Epithelial cell of proximal tubule (primary cell): ENCODE measurements at regions not wholly inside any gene's neighbourhood (a gene's known extent, or its start where the extent isn't known, plus 50 kb on each side); places are given as distances from the start of the nearest gene placed in this dataset.

Experiments used
- DNase-seq: peaks from one replicate; pipeline ENCODE4 v3.0.0-alpha.2; 2011; ENCODE audit warnings: low read depth
- H3K4me3 ChIP-seq: 2 replicates; pipeline ENCODE4 v1.5.1; 2011; ENCODE audit warnings: low read depth, mild to moderate bottlenecking, low read length
- CTCF ChIP-seq: conservative IDR thresholded peaks from 2 replicates; pipeline ENCODE4 v1.5.1; 2012; ENCODE audit warnings: low read depth, mild to moderate bottlenecking, low read length

DNA sequence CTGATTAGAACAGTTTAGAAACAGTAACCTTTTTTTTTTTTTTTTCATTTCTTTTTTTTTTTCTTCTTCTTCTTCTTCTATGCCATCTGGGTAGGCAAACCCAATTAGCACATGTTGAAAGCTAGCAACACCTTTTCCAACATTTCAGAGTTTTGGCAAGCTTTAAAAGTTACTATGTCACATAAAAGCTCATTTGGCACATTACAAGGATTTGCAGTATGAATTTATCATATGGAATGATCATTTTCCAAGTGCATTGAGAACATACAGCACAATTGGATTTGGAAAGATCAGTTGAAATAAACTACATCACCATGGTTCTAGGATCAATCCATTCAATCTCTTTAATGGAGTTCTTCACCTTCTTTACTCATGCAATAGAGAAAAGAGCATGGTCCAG lies 847.0 kb downstream of the LRRTM4 start:
- no peak for TF ChIP-seq CTCF
- no peak overlapping the region for H3K4me3 ChIP-seq
- no peak for DNase-seq

- DNase-seq: no peak
- no peak overlapping the region for H3K4me3 ChIP-seq
- no peak for TF ChIP-seq CTCF
These were observed 849.4 kb downstream of the LRRTM4 start for GRCh38 chr2:76672798-76673197.

DNA sequence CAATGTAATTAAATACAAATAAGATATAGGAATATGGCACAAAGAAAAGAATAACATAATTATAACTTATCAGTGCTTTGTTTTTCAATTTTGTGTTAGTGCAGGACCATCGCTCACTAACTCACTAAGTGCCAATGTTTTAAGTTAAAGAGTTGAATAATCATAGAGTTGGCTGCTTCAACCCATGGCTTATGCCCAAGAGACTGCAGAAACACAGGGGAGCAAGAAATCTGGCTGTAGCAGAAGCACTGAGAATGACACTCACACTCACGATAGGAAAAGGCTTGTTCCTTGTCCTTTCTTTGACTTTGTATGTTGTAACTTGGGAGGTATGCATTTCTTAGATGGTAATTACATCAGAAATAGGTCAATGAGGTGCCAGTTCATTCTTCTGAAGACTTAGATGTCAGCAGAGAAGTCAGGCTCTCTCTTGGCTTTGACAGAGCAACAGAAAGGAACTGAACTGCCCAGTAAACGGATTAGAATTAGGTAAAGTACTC lies 852.2 kb downstream of the LRRTM4 start:
- no peak for DNase-seq
- TF ChIP-seq CTCF: no peak
- H3K4me3 ChIP-seq: no peak overlapping the region

DNA sequence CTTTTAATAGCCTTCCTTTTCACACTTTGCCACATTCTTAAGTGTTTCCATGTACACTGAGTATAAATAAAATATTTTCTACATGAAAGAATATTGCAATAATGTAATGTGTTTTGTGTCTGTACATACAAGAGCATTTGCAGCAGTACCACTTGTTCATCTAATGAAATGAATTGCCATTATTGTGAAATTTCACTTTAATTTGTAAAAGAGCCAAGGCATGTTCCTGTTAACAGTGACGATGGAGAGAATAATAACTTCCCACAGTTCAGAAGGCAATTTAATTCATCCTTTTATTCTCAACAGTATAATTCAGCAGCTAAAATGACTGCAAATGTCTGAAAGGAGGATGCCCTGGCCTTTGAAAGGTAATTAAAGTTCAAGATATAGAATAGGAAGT lies 853.9 kb downstream of the LRRTM4 start:
- TF ChIP-seq CTCF: no peak
- DNase-seq: no peak
- H3K4me3 ChIP-seq: no peak overlapping the region

DNA sequence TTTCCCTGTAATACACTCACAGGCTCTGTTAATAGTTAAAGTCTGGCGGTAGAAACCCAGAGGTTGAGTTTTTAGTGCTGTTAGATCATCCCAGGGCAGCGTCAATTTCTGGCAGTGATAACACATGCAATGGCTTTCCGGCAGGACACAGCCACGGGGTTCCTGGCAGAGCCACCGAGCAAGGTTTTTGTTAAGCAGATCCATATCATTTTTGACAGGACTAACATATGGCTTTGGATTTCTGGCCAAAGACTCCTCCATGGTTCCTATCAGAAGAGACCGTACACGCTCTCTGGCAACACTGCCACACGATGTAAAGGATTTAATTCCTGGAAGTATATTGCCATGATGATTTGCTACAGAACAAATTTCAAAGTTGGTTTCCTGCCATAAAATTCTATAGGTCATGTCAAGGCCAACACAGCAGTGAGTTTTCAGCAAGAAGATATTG lies 854.3 kb downstream of the LRRTM4 start:
- DNase-seq: no peak
- TF ChIP-seq CTCF: no peak

DNA sequence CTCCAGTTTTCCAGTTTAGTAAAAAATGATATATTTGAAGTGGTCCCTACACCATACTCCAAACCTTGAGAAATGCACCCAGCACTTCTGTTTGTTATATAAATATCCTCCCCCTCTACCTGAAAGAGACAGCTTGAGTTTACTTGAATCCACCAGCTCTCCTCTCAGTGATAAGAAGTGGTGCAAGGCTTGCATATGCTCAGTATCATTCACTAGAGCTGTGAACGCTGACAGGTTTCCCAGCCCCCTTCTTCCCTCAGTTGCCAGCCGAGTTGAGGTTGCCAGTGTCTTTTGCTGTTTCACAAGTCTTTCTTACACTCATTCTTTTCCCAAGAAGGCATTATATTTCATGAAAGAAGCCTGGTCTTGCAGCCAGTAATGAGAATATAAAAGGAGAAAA lies 880.0 kb downstream of the LRRTM4 start:
- no peak overlapping the region for H3K4me3 ChIP-seq
- no peak for TF ChIP-seq CTCF
- DNase-seq: no peak

More for the DNA sequence above, 854.3 kb downstream of the LRRTM4 start:
- H3K4me3 ChIP-seq: no peak overlapping the region

DNA sequence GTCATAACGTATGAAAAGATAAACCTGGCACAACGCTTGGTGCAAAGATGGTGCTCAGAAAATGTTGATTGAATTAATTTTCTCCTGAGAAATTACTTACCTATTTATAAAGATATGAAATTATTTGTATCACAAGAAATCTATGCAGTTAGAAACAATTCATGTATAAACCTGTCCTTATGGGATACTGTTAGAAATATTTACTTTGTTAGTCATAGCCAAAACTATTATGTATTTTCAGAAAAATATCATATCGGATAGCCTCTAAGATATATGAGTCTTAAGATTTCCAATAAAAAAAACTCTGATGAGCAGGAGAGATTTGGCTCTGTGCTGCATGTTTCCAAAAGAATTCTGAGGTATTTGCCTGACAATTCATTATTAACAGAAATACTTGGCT lies 880.7 kb downstream of the LRRTM4 start:
- no peak overlapping the region for H3K4me3 ChIP-seq
- no peak for DNase-seq
- no peak for TF ChIP-seq CTCF
